SK-N-SH treated with all-trans-retinoic acid at 6 μM for 48 hours (cell line): ENCODE measurements at regions not wholly inside any gene's neighbourhood (a gene's known extent, or its start where the extent isn't known, plus 50 kb on each side); places are given as distances from the start of the nearest gene placed in this dataset.

Source experiments
- ATAC-seq: fragments of 200-7000 bp; cut with Tn5 transposase; 3 replicates; pipeline ENCODE4 v1.9.1; 2020; ENCODE audit warnings: mild to moderate bottlenecking, moderate library complexity
- ARNTL ChIP-seq: fragments of 450-650 bp; formaldehyde crosslinking; IDR thresholded peaks from 2 replicates; pipeline ENCODE4 v1.5.0; 2020; ENCODE audit warnings: low read depth, mild to moderate bottlenecking, moderate library complexity, borderline replicate concordance
- CSDC2 ChIP-seq: fragments of 250-450 bp; sonication (Bioruptor Pico); IDR thresholded peaks from 2 replicates; pipeline ENCODE4 v1.5.0; 2020; ENCODE audit warnings: mild to moderate bottlenecking, moderate library complexity
- CSRNP3 ChIP-seq: fragments of 250-450 bp; sonication (Bioruptor Pico); IDR thresholded peaks from 2 replicates; pipeline ENCODE4 v1.5.1; 2021; ENCODE audit warnings: mild to moderate bottlenecking, moderate library complexity
- ESRRG ChIP-seq: fragments of 250-450 bp; sonication (Bioruptor Pico); IDR thresholded peaks from 2 replicates; pipeline ENCODE4 v1.6.1; 2021; ENCODE audit warnings: mild to moderate bottlenecking
- GLIS3 ChIP-seq: fragments of 250-450 bp; sonication (Bioruptor Pico); IDR thresholded peaks from 2 replicates; pipeline ENCODE4 v1.5.0; 2020; ENCODE audit warnings: mild to moderate bottlenecking, moderate library complexity
- ISL1 ChIP-seq: fragments of 250-450 bp; sonication (Bioruptor Pico); IDR thresholded peaks from 2 replicates; pipeline ENCODE4 v2.1.2; 2022; ENCODE audit warnings: mild to moderate bottlenecking, moderate library complexity
- PPARA ChIP-seq: fragments of 250-450 bp; sonication (Bioruptor Pico); IDR thresholded peaks from 2 replicates; pipeline ENCODE4 v1.5.0; 2020; ENCODE audit warnings: mild to moderate bottlenecking, borderline replicate concordance
- SNAI2 ChIP-seq: fragments of 250-450 bp; sonication (Bioruptor Pico); IDR thresholded peaks from 2 replicates; pipeline ENCODE4 v1.5.0; 2020; ENCODE audit warnings: mild to moderate bottlenecking, moderate library complexity
- TOX ChIP-seq: fragments of 250-450 bp; sonication (Bioruptor Pico); IDR thresholded peaks from 2 replicates; pipeline ENCODE4 v1.8.0; 2021; ENCODE audit warnings: mild to moderate bottlenecking, moderate library complexity, borderline replicate concordance
- TSHZ2 ChIP-seq: fragments of 250-450 bp; sonication (Bioruptor Pico); IDR thresholded peaks from 2 replicates; pipeline ENCODE4 v1.5.0; 2020; ENCODE audit warnings: mild to moderate bottlenecking, moderate library complexity
- ZC3H10 ChIP-seq: fragments of 250-450 bp; sonication (Bioruptor Pico); IDR thresholded peaks from 2 replicates; pipeline ENCODE4 v1.5.1; 2021; ENCODE audit warnings: mild to moderate bottlenecking, moderate library complexity
- ZFP3 ChIP-seq: fragments of 250-450 bp; sonication (Bioruptor Pico); IDR thresholded peaks from 2 replicates; pipeline ENCODE4 v1.5.0; 2020; ENCODE audit warnings: mild to moderate bottlenecking, moderate library complexity
- ZFP30 ChIP-seq: fragments of 450-650 bp; formaldehyde crosslinking; IDR thresholded peaks from 2 replicates; pipeline ENCODE4 v1.5.0; 2022; ENCODE audit warnings: mild to moderate bottlenecking, moderate library complexity
- ZNF565 ChIP-seq: fragments of 450-650 bp; formaldehyde crosslinking; conservative IDR thresholded peaks from 2 replicates; pipeline ENCODE4 v1.5.0; 2020; ENCODE audit warnings: low read depth, mild to moderate bottlenecking, moderate library complexity
- ZNF70 ChIP-seq: fragments of 450-650 bp; formaldehyde crosslinking; IDR thresholded peaks from 2 replicates; pipeline ENCODE4 v1.5.0; 2020; ENCODE audit warnings: mild to moderate bottlenecking, moderate library complexity
- TF ChIP-seq, protein P1 (sequence below): fragments of 250-450 bp; sonication (Bioruptor Pico); IDR thresholded peaks from 2 replicates; pipeline ENCODE4 v1.8.0; 2020; ENCODE audit warnings: mild to moderate bottlenecking, moderate library complexity, borderline replicate concordance

GRCh38 chr21:16186742-16187141 lies 457.0 kb downstream of the USP25 start:
- ATAC-seq, result no peak
- TF ChIP-seq ARNTL (CRISPR knock-in tag), result no peak
- TF ChIP-seq ESRRG (CRISPR knock-in tag), result no peak
- TF ChIP-seq ISL1 (CRISPR knock-in tag), result peak; percentile 49
- no peak for TF ChIP-seq TSHZ2 (CRISPR knock-in tag)

- ATAC-seq, result no peak
- TF ChIP-seq ZNF565 (CRISPR knock-in tag) (no peak), ISL1 (CRISPR knock-in tag) (no peak), ZFP3 (CRISPR knock-in tag) (no peak)
These were observed 458.0 kb downstream of the USP25 start for GRCh38 chr21:16187603-16188301.

GRCh38 chr21:16192902-16193301 lies 463.1 kb downstream of the USP25 start:
- ATAC-seq, result no peak
- TF ChIP-seq TSHZ2 (CRISPR knock-in tag), result no peak
- TF ChIP-seq PPARA (CRISPR knock-in tag), result no peak
- no peak for TF ChIP-seq ZC3H10 (CRISPR knock-in tag)
- TF ChIP-seq ZNF70 (CRISPR knock-in tag), result no peak
- no peak for TF ChIP-seq CSDC2
- no peak for TF ChIP-seq ZFP30
- TF ChIP-seq GLIS3, result no peak
- TF ChIP-seq, protein P1, sequence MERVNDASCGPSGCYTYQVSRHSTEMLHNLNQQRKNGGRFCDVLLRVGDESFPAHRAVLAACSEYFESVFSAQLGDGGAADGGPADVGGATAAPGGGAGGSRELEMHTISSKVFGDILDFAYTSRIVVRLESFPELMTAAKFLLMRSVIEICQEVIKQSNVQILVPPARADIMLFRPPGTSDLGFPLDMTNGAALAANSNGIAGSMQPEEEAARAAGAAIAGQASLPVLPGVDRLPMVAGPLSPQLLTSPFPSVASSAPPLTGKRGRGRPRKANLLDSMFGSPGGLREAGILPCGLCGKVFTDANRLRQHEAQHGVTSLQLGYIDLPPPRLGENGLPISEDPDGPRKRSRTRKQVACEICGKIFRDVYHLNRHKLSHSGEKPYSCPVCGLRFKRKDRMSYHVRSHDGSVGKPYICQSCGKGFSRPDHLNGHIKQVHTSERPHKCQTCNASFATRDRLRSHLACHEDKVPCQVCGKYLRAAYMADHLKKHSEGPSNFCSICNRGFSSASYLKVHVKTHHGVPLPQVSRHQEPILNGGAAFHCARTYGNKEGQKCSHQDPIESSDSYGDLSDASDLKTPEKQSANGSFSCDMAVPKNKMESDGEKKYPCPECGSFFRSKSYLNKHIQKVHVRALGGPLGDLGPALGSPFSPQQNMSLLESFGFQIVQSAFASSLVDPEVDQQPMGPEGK (CRISPR knock-in tag), result no peak

DNA sequence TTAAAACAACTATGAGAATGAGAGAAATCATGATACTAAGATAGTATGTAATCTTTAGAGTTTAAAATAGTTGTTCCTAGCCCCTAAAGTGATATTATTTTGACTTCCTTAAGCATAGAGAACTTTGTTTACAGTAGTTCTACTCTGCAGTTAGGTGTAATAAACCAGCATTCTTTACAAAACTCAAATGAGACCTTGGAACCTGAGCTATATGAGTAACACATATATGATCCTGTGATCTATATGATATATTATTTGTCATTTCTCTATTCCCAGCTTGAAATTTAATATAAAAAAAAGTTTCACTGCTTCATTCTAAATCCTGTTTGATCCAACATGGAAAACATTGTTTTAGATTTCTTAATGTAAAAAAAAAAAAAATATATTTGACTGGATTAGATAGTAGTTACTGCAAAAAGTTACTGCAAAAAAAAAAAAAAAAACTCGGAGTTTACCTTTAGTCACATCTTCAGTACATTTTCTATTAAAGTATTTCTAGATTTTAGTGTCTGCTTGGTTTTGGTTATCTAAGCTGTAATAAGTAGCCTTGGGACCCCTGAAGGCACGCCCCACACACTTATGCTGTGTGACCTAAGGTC lies 463.8 kb downstream of the USP25 start:
- no peak for ATAC-seq
- TF ChIP-seq SNAI2 (CRISPR knock-in tag), result no peak
- no peak for TF ChIP-seq ZFP30
- TF ChIP-seq CSRNP3 (CRISPR knock-in tag), result no peak
- no peak for TF ChIP-seq GLIS3
- no peak for TF ChIP-seq TSHZ2 (CRISPR knock-in tag)
- TF ChIP-seq ARNTL (CRISPR knock-in tag), result no peak
- TF ChIP-seq TOX (CRISPR knock-in tag), result no peak
- TF ChIP-seq ZNF565 (CRISPR knock-in tag), result no peak
- no peak for TF ChIP-seq ZFP3 (CRISPR knock-in tag)
- no peak for TF ChIP-seq ZC3H10 (CRISPR knock-in tag)
